ENCODE measurements at regions not wholly inside any gene's neighbourhood (a gene's known extent, or its start where the extent isn't known, plus 50 kb on each side); places are given as distances from the start of the nearest gene placed in this dataset.
"Not testable (repeated sequence)": the region's sequence is repeated elsewhere in the genome, so short reads cannot be mapped to it uniquely, and the experiment has no call there.

DNA sequence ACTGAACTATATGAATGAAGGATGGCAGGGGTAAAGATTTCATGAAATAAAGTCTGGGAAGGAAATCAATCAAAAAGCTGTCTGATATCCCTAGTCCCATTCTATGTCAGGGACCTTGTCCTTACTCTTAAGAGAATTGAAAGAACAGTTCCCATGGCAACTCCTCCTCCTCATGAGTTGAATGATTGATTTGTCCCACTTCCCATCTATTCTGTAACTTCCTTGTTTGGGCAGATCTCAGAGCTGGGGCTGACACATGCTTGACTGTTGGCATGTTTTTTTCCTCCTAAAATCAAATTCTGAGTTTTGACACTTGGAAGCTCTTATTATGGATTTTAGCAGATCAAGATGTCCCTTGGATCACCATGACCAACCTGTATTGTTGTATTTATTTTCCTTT lies 1138.6 kb upstream of the CDH8 start:
- DNase-seq, result no peak

DNA sequence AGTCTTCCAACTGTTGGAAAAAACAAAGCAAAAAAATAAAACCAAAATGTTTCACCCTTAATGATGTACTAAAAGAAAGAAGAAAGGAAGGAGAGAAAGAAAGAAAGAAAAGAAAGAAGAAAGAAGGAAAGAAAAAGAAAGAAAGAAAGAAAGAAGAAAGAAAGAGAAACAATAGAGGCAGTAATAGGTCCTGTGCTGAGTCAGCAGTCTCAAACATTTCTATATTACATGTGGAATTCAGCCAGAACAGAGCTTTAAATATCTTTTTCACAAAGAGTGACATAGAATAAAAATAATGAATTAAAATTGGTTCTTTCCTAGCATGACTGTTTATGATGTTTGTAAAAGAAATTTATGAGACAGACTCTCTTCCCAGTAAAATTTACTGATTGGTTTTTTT lies 1135.3 kb upstream of the CDH8 start:
- DNase-seq, result no peak

DNA sequence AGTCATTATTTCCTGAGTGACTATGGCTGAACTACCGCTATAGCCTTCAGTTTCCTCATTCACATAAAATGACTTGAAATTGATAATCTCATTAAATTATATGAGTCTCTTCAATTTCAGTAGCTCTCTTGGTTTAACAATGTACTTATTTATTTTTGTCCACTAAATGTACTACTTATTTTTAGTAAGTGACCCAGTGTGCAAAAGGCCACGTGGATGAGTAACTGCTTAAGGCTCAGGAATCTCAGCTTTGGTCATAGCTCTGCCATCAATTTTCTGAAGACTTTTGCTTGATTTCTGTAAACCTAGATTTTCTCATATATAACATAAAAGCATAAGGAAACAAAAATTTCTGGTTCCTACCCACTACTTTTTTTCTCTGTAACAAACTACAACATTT lies 1132.9 kb upstream of the CDH8 start:
- DNase-seq, result no peak

DNA sequence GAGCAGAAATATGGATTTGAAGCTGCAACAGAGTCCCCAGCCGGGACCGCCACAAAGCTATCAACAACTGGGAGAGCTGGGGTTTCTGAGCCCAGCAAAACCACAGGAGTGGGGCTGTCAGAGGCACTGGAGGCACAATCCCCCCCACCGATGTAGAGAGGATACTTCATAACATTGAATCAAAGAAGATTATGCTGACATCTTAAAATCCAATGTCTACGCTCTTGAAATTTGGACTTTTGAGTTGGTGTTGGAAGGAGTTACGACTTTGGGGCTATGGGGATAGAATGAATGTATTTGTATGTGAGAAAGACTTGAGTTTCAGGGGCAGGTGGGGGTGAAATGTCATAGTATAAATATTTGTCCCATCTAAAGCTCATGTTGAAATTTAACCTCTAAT lies 1121.6 kb upstream of the CDH8 start:
- DNase-seq, result no peak

DNA sequence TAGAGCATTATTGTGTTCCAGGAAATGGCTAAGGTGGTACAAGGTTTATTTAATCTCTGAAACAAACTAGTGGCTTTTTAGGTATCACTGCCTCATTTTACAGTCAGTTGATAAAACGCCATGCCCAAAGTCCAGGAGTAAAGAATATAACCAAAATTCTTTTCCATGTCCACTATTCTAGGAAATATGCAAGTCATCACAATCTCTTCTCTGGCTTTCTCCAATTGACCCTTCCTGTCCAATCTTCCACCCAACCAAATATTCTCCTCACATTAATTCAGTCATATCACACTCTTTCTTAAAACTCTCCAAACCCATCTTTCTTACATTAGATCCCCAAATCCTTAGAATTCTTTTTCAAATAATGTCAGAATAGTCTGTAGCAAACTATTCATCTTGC lies 1110.0 kb upstream of the CDH8 start:
- DNase-seq, result no peak

DNA sequence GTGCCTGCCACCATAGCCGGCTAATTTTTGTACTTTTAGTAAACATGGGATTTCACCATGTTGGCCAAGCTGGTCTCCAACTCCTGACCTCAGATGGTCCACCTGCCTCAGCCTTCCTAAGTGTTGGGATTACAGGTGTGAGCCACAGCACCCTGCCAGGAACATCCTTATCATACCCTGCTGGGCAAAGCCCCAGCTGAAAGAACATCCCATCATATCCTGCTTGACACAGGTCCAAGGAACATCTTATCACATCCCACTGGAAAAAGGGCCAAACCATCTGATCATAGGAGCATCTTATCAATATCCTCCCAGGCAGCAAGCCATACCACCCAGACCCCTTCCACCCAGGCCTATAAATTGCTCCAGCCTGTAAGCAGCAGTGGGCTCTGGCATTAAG lies 1109.2 kb upstream of the CDH8 start:
- DNase-seq, result no peak

DNA sequence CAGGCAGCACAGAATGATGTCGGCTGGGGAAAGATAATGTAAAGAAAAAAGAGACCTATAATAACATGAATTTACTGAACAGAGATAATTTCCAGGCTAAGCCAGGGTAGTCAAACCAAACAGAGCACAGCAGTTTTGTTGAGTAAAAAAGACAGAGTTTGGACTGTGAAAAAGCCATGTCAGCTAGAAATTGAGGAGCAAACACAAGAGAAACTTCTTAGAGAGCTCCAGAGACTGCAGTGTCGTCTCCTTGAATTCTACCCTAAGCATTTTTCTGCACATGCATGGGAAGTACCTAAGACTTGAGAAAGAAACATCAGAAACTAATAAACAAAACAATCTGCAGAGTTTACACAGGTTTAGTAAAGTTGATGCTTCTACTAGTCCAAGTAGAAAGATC lies 1098.8 kb upstream of the CDH8 start:
- DNase-seq, result no peak

DNA sequence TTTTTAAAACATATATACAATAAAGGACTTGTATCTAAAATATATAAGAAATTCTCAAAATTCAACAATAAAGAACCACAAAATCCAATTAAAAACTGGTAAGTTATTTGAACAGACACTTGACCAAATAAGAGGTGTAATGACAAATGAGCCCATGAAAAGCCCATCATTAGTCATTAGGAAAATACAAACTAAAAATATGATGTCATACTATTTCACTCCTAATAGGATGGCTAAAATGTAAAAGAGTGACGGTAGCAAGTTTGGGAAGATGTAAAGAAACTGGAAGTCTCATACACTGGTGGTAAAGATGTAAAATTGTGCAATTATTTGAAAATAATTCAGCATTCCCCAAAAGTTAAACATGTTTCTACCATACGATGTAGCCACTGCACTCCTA lies 1095.3 kb upstream of the CDH8 start:
- DNase-seq, result no peak

DNA sequence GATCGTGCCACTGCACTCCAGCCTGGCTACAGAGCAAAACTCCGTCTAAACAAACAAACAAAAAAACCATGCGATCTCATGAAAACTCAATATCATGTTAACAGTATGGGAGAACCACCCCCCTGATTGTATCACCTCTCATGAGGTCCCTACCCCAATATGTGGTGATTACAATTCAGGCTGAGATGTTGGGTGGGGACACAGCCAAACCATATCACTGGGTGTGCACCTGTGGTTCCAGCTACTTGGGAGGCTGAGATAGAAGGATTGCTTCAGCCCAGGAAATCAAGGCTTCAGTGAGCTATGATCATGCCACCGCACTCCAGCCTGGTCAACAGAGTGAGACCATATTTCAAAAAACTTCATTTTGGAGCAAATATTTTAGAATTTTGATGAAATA lies 1094.7 kb upstream of the CDH8 start:
- DNase-seq, result no peak

DNA sequence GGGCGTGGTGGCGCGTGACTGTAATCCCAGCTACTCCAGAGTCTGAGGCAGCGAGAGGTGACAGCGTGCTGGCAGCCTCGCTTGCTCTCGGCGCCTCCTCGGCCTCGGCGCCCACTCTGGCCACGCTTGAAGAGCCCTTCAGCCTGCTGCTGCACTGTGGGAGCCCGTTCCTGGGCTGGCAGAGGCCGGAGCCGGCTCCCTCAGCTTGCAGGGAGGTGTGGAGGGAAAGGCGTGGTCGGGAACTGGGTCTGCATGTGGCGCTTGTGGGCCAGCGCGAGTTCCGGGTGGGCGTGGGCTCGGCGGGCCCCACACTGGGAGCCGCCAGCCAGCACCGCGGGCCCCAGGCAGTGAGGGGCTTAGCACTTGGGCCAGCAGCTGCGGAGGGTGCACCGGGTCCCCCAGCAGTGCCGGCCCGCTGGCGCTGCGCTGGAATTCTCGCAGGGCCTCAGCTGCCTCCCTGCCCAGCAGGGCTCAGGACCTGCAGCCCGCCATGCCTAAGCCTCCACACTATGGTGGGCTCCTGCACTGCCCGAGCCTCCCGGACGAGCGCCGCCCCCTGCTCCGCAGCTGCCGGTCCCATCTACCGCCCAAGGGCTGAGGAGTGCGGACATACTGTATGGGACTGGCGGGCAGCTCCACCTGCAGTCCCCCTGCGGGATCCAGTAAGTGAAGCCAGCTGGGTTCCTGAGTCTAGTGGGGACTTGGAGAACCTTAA lies 1093.3 kb upstream of the CDH8 start:
- DNase-seq, result no peak

DNA sequence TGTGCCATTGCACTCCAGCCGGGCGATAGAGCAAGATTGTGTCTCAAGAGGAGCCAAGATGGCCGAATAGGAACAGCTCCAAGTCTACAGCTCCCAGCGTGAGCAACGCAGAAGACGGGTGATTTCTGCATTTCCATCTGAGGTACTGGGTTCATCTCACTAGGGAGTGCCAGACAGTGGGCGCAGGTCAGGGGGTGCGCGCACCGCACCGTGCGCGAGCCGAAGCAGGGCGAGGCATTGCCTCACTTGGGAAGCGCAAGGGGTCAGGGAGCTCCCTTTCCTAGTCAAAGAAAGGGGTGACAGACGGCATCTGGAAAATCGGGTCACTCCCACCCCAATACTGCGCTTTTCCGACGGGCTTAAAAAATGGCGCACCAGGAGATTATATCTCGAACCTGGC lies 1083.7 kb upstream of the CDH8 start:
- not testable (repeated sequence) for DNase-seq

DNA sequence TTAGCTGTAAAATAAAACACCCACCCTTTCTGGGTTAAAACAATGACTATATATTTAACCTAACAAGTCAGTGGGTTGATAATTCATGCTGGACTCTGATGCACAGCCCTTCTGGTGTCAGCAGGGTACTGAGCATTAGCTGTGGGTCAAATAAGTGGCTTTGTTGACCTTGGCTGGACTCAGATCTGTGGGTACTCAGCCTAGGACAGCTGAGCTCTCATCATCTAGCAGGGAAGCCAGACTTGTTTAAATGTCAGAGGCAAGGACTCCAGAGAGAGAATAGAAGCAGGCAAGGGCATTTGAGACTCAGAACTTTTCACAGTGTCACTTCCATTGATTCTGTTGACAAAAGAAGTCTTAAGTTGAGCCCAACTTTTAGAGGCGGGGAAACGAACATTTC lies 1063.8 kb upstream of the CDH8 start:
- DNase-seq, result no peak

DNA sequence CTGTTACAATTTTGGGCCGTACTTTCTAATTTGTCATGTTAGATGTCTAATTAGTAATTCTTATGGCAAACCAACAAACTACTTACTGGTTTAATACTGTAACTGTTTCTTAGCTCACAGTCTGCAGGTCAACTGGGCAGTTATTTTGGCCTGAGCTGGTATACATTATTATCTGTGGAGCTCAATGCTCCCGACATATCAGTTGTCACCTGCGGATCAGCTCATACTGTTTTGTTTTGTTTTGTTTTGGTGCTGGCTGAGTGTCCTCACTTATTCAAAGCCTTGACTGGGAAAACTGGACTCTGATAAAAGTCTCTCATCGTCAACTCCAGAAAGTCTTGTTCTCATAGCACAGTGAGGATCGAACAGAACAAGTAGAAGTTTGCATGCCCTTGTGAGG lies 1060.6 kb upstream of the CDH8 start:
- no peak for DNase-seq

DNA sequence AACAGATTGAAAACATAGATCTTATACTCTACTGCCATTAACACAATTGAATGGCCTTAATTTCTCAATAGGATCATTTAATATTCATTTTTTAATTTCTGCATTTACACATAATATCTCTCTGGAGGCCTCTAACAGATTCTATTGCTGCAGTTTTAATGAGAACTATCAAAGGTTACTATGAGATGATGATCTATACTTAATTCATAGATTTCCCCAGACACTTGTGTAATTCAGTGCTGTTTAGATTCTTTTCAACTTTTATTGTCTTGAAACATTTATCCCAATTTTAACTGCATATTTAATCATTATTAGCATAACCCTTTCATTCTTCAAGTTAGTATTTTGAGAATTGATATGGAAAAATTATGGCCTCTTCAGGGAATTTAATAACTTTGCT lies 1056.5 kb upstream of the CDH8 start:
- DNase-seq, result no peak

DNA sequence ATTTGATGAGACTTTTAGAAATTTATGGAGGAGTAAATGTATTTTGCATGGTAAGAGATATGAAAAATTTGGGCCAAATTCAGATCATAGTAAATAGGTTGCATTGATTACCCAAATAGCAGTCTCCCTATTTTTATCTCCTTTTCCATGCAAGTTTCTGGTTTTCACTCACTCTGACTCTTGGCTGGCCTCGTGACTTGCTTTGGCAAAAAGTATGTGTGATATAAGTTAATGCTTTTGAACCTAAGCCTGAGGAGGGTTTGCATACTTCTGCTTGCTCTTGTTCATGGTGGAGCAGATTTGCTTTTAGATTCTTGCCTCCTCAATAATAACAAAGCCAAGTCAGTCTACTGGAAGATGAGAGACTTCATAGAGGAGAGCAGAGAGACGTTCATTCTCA lies 1045.9 kb upstream of the CDH8 start:
- DNase-seq, result no peak

DNA sequence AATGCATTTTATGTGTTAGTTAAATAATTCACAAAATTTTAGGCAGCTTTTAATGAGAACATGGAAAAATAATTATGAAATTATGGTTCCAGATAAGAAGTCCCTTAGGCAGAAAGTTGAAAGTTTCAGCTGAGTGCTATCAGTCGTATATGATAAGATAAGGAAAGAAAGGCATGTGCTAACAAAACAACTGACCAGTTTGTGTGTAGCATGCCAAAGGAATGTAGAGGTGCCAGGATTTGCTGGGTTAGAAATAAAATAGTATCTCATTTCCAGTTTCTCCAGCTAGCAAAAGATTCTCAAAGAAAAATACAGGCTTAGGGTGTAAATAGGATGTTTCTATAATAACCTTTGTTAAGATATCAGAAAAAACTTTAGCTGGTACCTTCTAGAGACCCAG lies 1044.5 kb upstream of the CDH8 start:
- no peak for DNase-seq

DNA sequence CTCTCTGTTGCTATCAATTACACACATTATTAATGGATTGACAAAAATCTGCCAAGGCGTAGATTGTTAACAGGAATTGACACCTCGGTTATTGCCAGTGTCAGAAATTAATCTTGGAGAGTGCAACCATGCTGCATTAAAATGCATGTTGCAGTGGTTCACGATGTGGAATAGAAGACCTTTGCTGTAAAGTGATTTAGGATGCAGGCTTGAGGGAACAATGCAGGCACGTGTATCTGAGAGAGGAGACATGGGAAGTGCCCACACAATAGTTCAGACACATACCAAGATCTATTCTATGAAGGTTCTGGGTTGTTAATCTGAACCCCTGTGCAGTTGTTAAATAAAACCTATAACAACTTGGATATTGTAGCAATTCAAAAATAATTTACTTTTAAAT lies 1032.8 kb upstream of the CDH8 start:
- DNase-seq, result no peak

DNA sequence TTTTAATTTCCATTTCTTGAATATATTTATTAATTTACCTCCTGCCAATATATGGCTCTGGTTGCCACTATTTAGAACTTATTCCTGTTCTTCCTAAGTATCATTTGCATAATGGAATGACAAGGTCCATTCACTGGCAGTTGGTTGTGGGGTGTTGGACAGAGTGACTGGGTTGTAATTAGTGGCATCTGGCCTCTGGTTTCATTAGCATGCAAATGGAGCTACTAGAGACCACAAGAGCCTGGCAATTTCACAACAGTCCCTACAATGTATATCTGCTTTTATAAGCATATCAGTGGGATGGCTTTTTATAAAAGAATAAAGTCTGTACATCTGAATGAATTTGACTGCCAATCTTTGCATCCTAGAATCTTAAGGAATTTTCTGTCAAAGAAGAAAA lies 1030.9 kb upstream of the CDH8 start:
- DNase-seq, result no peak

DNA sequence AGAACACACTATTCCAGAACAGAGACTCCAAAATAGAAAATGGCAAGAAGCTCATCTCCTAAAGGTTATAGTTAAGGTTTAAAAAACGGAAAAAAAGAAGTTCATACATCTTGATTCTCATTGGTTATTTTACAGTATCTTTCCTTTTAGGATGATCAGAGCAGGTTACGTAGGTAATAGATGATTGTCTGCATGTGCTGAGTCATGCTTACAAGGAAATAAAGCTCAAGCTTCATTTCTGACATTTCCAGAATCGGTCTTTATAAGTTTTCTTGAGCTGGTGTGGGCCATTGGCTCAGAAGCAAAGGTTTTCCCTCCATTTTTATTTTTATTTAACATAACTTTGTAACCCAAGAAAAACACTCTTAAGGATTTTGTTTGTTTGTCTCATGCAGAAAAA lies 1030.3 kb upstream of the CDH8 start:
- no peak for DNase-seq

DNA sequence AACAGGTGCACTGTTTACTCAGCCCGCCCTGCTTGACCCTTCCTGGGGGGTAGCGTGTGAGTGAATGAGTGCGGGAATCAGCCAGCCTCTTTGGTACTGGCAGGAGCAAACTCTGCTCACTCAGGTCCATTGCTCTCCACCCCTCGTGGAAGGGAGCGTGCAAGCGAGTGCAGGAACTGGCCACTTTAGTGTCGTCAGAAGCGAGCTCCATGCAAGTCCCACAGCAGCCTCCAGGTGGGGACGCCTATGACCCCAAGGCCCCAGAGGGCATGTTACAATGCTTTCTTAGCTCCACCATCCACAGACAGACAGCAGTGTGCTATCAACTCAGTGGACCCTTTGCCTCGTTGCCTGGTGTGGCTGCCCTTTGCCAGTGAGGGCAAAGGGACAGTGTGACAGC lies 1025.1 kb upstream of the CDH8 start:
- no peak for DNase-seq

DNA sequence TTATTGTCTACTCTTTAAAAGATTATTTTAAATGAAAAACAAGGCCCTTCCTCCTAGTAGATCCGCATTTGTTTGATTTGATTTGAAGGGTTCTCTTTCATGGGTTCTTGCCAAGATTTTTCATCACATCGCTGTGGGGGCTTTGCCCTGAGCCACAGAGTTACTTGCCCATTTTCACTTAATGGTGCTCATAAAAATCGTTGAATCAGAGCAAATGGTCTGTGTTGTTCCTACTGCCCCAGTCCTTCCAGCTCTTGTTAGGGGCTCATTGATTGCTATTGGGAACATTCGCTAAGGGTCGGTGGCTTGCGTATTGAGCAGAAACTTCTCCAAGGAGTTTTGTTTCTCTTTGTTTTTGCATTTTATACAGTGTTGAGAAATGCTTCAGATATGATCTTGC lies 1023.4 kb upstream of the CDH8 start:
- DNase-seq, result no peak

DNA sequence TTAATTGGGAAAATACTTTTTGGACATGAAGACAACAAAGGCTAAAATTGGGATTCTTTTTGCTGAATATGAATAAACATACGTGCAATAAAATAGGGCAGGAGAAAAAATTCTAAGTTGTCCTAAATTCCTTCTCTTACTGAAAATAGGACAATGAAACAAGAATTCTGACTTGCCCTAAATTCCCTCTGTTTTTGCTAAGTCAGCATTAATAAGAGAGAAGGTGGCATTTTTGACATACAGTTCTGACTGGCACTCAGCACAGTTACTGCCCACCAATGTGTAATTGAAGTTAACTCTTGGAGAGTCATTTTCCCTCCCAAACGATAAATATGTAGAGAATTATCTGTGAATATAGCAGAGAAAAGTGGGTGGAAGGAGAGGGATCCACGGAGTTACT lies 1021.1 kb upstream of the CDH8 start:
- no peak for DNase-seq

DNA sequence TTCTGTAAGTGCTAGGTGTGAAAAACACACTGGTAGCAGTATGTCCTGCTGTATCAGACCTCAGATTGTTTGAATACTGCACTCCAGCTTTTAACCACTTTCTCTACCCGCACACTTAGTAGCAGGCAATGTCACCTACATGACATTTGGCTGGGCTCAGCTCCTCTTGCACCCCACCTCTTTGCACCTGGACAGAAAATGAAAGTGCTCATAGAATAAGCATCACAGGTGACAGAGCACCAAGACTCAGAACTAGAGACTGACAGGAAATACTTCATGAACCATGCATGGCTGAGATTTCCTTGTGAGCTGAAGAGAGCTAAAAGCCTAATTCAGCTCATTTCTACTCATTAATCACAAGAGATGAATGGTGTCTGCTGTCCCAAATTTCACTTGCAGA lies 1014.2 kb upstream of the CDH8 start:
- DNase-seq, result no peak

DNA sequence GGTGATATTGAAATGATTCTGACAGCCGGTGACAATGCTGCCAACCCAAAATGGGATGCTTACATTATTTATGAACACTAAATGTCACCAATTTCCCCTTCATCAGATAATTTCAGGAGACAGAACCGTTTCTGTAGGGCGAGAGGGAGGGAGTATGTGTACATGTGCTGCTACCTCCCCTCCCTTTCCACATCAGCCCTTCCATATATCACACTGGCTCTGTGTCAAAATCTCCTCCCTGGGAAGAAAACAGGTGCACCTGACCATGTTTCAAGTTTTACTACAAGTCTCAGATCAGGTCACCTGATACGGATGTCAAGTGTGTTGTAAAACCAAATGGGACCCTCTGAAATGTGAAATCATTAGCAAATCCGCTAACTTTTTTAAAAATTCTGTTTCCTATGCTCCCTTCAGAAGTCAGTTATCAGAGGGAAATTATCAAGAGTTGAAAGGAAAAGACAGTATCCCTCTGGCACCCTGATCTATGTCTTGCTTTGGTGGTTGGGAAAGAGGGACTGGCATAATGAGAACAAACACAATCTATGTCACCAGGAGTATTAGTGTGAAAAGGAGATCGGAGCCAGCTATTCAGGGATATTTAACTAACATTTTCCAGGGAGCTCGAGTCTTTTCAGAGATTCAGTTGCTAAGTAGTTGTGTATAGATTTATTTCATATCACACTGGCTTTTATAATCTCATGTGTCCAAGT lies 1002.3 kb upstream of the CDH8 start:
- no peak for DNase-seq

DNA sequence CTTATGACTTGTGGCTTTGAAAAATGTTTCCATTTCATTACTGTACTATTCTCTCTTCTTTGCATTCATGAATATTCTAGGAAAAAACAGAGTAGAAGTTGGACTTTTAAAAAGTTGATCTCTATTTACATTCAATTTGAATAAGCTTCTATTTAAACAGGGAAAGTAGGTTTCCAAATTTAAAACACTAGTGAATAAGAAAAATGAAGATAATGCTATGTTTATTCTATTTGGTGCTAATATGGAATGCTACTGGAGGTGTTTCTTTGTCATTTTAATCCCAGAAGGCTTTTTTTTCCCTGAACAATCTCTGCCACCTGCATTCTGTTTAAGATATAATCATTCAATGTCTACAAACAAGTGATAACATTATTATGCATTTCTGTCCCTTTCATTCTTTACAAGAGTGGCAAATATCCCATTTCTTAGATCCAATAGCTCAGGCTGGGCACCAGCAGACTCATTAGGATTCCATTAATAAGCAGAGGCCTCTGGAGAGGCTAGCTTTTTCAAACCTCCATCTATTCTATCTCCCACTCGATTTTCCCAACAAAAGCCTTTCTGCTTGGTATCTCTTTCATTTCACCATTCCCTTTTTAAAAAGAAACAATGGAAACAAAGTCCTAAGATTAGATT lies 1001.6 kb upstream of the CDH8 start:
- no peak for DNase-seq

Data from suppressor macrophage treated with lipopolysaccharide for 1 hour (primary cell).